HPDE6-E6E7 (cell line): ENCODE measurements at regions not wholly inside any gene's neighbourhood (a gene's known extent, or its start where the extent isn't known, plus 50 kb on each side); places are given as distances from the start of the nearest gene placed in this dataset.

Experiments
- DNase-seq: peaks from one replicate; pipeline ENCODE4 v3.0.0; 2011; ENCODE audit warnings: missing footprints; ENCODE audit errors: extremely low spot score

GRCh38 chr11:104338186-104338585 is 174.2 kb upstream of the PDGFD start:
- no peak for DNase-seq

GRCh38 chr11:104337273-104337672 is 173.3 kb upstream of the PDGFD start:
- no peak for DNase-seq

- no peak for DNase-seq
Measured at GRCh38 chr11:104333977-104334376, 170.0 kb upstream of the PDGFD start.

GRCh38 chr11:104332110-104332509 is 168.2 kb upstream of the PDGFD start:
- DNase-seq = no peak

DNA sequence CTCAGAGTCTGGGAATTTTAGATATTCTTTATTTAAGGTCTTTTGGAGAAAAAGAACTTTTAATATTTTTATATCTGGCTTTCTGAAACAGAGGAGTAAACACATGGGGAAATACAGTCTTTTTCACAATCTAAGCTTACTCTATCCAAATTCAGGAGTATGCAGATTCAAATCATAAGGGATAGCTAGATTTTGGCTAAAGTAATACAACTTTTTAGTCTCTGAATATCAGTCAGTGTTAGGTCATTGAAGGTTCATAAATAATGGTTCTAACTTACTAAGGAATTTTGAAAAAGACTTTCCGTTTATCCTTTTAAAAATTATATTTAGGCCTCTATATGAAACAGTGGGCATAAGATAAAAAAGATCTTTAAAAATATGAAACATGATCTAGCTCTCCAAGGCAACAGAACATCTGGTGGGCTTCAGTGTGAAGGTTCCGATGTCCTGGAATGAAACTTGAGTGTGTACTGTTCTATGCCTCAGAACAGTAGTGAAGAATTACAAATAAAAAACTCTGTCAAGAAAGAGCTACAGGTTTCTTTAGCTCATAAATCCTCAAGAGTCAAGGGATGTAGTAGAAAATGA is 165.2 kb upstream of the PDGFD start:
- no peak for DNase-seq

DNA sequence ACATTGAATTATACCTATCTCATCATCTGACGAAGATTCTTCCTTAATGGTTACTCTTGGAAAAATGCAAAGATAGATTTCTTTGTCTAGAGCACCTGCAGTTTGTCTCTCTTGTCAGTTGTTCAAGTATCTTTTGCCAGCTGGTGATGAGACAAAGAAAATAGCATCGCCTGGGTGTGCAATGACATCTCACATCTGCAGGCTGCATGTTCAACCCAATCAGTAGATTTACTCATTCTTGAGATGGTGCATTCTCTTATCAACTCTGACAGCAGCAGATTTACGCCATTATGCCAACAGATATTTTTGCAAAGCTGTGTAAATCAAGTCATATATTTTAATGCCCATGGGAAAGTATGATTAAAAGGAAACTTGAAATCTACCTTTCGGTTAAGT is 164.6 kb upstream of the PDGFD start:
- DNase-seq = no peak

- DNase-seq = no peak
Measured at GRCh38 chr11:104327861-104328511, 164.0 kb upstream of the PDGFD start.

GRCh38 chr11:104325093-104325492 is 161.1 kb upstream of the PDGFD start:
- no peak for DNase-seq

DNA sequence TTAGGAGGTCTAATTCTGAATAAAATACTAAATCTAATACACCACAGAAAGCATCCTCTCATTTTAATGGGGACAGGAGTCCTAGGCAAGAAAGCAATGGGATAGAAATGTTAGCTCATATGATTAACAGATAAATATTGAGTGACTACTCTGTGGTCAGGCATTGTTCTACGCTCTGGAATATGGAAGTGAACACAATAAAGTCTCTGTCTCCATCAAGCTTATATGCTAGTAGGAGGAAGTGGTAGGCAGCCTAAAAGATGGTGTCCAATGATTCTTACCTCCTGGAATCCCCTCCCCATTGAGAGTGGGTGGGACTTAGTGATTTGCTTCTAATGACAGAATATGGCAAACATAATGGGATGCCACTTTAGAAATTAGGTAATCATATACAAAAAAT is 160.3 kb upstream of the PDGFD start:
- no peak for DNase-seq

DNA sequence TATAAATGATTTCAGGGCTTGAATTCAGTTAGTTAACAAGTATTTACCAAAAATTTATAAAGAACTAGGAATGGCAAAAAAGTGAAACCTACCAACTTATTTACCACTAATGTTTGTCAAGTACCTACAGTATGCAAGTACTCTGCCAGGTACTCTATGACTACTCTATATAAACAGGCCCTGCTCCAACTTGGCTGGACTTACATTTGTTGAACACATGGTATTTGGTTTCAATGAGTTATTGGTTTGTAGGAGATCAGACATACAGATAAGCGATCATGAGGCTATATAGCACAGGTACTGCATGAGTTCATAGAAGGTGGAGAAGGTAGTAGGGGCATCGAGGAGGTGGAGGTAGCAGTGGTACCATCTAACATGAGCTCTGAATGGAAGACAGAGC is 159.9 kb upstream of the PDGFD start:
- no peak for DNase-seq

GRCh38 chr11:104322696-104323095 is 158.7 kb upstream of the PDGFD start:
- DNase-seq = no peak

DNA sequence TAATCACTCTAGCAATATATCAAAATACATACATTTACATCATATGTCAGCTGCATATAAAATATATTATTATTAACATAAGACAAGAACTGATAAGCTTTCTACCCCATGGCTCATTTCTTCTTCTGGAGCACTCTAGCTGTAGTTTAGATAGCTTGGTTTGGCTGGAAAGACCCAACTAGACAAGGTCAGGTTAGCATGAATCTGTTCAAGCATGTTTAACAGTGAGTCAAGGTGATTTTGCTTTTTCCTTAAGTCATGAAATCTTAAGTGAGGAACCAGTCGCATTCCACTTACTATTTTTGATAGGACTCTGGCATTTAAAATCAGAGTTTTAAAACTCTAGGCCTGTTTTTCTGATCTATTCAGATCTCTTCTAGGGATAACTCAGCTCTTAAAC is 157.0 kb upstream of the PDGFD start:
- no peak for DNase-seq

DNA sequence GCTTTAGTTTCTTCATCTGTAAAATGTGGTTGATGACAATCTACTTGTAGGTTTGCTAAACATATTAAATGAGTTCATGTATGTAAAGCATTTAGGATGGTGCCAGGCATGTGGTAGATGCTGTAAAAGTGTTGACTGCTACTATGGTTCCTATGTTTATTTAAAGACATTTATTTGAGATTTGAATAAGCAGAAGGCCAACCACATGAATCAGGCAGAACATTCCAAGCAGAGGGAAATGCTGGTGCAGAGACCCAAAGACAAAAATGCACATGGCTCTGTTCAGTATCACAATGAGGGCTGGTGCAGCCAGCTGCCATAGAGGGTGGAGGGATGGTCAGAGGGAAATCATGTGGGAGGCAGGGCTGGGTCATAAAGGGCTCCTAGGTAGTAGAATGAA is 156.2 kb upstream of the PDGFD start:
- DNase-seq = no peak

DNA sequence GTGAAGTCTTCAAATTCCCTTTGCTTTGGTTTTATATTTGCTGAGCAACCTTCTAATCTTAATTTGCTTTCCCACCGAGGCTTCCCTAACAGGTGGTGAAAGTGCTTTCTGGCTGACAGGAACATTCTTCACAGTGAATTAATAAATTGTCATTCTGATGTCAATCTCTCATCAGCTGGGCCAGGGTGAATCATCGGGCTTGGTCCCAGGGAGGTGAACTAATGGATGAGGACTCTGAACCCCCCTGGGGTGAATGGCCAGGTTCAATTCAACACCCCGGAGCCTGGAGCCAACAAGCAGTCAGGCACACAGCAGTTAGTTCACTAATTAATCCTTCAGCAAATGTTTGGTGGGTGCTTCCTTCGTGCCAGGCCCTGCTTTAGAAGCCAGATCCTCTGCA is 155.4 kb upstream of the PDGFD start:
- DNase-seq = no peak

- DNase-seq = no peak
Measured at GRCh38 chr11:104306862-104307474, 143.0 kb upstream of the PDGFD start.

GRCh38 chr11:104301776-104302175 is 137.8 kb upstream of the PDGFD start:
- no peak for DNase-seq

DNA sequence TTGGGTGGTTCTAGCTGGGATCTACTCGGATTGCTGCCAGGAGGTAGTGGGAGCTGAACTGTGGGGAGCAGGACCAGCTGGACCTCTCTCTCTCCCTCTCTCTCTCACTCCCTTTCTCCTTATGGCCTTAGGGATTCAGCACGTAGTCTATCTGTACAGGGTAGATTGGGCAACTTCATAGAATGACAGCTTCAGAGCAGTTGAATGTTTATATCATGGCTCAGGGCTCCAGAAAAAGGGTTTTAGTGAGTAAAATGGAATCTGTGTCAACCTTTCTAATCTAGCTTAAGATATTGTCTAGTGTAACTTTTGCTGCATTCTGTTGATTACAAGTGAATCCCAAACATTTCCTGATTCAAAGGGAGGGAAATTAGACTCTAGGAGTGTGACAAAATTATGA is 127.7 kb upstream of the PDGFD start:
- no peak for DNase-seq

GRCh38 chr11:104286129-104286528 is 122.2 kb upstream of the PDGFD start:
- no peak for DNase-seq

- DNase-seq = no peak
Measured at GRCh38 chr11:104279587-104279986, 115.6 kb upstream of the PDGFD start.

GRCh38 chr11:104275992-104276391 is 112.0 kb upstream of the PDGFD start:
- DNase-seq = peak; percentile 14

DNA sequence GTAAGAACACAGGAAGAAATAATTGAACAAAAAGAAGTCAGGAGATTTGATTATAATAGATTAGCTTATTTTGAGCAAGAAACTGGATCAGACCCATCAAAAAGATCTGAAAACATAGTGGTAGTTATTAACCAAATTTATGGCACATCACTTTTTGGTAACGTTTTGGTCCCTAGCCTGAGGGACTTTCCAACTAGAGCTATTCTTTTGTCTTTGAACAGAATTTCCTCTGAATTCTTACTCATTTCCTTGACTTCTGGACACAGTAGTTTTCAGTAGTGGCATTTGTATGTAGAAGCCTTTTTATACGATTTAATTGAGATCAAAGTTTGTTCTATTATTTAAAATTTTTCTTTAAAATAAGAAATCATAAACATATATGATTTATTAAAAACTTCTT is 96.5 kb upstream of the PDGFD start:
- no peak for DNase-seq

- DNase-seq = no peak
Measured at GRCh38 chr11:104259121-104259610, 95.2 kb upstream of the PDGFD start.

- DNase-seq = peak; percentile 8
Measured at GRCh38 chr11:104256525-104256924, 92.6 kb upstream of the PDGFD start.
